RPMI8226 (cell line): ENCODE measurements at regions not wholly inside any gene's neighbourhood (a gene's known extent, or its start where the extent isn't known, plus 50 kb on each side); places are given as distances from the start of the nearest gene placed in this dataset.
"Not testable (repeated sequence)": the region's sequence is repeated elsewhere in the genome, so short reads cannot be mapped to it uniquely, and the experiment has no call there.

ENCODE experiments used
- DNase-seq: peaks from one replicate; pipeline ENCODE4 v3.0.0-alpha.2; 2015

DNA sequence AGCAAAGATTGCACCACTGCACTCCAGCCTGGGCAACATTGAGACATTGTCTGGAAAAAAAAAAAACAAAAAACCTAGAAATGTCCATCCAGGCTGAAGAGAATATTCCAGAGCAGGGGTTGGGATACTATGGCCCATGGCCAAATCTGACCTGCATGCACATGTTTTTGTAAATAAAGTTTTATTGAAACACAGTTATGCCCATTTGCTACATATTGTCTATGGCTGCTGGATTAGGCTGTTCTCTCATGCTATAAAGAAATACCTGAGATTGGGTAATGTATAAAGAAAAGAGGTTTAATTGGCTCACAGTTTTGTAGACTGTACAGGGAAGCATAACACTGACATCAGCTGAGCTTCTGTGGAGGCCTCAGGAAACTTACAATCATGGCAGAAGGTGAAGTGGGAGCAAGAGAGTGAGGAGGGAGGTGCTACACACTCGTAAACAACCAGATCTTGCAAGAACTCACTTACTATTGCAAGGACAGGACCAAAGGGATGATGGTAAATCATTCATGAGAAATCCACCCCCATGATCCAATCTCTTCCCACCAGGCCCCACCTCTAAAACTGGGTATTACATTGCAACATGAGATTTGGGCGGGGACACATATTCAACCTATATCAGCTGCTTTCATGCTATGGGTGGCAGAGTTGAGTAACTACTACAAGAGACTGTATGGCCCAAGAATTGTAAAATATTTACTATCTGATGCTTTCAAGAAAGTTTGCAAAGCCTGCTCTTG, 137.8 kb upstream of the ROPN1B start:
- not testable (repeated sequence) for DNase-seq

DNA sequence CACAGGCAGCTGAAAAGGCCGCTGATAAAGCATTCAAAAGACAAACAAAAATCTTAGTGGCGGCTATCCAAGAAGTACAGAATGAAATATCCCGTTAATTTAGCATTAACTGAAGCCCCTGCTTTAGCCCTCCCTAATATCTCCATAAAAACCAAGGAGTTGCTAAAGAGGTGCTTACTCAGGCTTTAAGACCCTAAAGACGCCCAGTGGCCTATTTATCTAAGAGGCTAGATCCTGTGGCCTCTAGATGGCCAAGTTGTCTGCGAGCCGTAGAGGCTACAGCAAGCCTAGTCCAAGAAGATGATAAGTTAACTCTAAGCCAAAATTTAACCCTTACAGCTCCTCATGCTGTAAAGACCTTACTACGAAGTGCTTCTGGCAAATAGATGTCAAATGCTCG, 133.4 kb upstream of the ROPN1B start:
- not testable (repeated sequence) for DNase-seq

DNA sequence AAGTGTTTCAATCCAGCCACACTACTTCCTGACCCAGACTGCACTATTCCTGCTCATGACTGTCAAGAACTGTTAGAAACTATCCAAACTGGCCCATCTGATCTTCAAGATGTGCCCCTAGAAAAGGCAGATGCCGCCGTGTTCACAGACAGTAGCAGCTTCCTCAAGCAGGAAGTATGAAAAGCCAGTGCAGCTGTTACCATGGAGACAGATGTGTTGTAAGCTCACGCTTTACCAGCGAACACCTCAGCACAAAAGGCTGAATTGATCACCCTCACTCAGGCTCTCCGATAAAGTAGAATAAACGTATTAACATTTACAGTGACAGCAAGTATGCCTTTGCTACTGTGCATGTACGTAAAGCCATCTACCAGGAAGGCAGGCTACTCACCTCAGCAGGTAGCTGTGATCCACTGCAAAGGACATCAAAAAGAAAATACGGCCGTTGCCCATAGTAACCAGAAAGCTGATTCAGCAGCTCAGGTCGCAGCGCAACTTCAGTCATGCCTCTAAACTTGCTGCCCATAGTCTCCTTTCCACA, 132.9 kb upstream of the ROPN1B start:
- DNase-seq = peak; percentile 78

DNA sequence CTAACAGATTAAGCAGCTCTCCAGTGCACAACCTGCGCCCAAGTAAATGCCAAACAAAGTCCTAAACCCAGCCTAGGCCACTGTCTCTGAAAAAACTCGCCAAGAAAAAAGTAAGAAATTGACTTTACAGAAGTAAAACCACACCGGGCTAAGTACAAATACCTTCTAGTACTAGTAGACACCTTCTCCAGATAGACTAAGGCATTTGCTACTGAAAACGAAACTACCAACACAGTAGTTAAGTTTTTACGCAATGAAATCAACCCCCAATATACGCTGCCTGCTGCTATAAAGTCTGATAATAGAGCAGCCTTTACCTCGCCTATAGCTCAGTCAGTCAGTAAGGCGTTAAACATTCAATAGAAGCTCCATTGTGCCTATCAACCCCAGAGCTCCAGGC, 132.2 kb upstream of the ROPN1B start:
- DNase-seq = peak; percentile 48

DNA sequence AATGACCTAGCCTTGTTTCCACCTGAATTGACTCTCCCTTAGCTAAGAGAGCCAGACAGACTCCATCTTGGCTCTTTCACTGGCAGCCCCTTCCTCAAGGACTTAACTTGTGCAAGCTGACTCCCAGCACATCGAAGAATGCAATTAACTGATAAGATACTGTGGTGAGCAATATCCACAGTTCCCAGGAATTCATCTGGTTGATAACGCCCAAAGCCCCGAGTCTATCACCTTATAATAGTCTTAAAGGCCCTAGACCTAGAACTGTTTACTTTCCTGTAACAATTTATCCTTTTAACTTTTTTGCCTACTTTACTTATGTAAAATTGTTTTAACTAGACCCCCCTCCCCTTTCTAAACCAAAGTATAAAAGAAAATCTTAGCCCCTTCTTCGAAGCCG, 130.1 kb upstream of the ROPN1B start:
- DNase-seq = not testable (repeated sequence)

DNA sequence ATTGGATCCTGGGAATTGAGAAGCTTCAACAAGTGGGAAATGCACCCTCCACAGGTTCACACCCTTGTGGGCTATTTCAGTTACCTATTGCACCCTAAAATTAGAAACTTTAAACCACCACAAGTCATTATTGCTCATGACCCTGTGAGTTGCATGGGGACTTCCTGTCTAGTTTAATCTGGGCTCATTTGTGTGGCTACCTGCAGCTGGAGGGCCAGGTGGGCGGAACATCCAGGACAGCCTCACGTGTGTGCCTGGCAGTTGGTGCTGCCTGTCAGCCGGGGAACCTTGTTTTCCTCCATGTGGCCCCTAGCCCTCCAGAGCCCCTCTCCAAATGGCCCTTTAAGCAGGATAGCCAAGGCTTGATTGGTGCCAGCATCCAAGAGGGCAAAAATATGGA, 128.5 kb upstream of the ROPN1B start:
- peak; percentile 54 for DNase-seq

DNA sequence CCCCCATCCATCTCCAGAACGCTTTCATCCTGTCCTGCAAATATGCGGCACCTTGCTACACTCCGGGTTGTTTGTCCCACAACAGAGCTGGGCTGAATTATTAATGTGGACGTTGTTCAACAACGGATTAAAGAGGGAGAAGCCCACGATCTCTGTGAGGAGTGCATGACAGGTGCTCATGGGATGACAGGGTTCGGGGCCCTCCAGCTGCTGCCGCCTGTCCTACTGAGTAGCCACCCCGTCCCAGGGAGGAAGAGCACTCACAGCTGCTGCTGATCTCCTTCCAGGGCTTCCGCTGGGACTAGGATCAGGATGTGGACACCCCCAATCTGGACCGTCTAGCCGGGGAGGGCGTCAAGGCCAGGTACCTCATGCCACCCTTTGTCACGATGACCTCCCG, 121.0 kb upstream of the ROPN1B start:
- DNase-seq = not testable (repeated sequence)

DNA sequence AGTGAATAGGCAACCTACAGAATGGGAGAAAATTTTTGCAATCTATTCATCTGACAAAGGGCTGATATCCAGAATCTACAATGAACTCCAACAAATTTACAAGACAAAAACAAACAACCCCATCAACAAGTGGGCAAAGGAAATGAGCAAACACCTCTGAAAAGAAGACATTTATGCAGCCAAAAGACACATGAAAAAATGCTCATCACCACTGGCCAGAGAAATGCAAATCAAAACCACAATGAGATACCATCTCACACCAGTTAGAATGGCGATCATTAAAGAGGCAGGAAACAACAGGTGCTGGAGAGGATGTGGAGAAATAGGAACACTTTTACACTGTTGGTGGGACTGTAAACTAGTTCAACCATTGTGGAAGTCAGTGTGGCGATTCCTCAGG, 114.0 kb upstream of the ROPN1B start:
- not testable (repeated sequence) for DNase-seq

DNA sequence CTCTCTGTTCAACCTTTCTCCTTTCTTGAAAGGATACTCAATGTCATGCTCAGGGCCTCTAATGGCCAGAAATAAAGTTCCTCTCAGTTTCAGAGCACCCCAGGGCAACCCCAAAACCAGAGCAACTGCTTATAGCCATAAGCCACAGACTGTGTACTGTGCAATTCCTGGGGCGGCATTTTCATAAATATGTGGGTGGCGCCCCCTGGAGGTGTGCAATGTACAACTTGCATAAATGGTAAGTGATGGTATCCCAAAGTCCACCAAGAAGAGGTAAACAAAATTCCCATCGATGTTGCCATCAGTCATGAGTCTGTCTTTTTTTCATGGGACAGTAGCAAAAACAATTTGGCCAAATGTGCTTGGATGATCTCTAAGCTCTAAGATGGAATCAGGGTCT, 108.4 kb upstream of the ROPN1B start:
- DNase-seq = peak; percentile 23

DNA sequence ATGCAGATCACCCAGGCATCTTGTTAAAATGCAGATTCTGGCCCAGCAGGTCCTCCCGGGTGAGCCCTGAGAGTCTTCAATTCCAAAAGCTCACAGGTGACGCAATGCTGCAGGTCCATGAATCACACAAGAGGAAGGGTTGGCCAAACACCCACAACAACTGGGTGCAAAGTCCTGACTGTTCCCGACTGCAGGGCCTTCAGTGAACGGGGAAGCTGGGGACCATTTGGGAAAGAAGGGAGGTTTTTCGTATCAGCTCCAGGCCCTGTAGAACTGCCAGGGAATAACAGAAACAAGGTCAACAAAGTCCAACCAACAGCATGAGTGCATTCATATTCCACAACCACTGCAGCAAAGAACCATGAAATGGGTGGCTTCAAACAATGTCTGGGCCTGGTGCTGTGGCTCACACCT, 106.1 kb upstream of the ROPN1B start:
- DNase-seq = not testable (repeated sequence)

DNA sequence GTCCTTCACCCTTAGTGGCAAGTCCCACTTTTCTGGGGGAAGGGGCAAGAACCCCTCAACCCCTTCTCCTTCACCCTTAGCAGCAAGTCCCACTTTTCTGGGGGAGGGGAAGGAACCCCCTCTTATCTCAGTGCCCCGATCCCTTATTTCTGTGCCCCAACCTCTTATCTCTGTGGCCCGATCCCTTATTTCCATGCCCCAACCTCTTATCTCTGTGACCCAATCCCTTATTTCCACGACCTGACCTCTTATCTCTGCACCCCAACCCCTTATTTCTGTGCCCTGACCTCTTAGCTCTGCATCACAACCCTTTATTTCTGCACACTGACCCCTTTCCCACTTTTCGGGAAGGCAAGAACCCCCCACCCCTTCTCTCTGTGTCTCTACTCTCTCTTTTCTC, 104.4 kb upstream of the ROPN1B start:
- DNase-seq = not testable (repeated sequence)

DNA sequence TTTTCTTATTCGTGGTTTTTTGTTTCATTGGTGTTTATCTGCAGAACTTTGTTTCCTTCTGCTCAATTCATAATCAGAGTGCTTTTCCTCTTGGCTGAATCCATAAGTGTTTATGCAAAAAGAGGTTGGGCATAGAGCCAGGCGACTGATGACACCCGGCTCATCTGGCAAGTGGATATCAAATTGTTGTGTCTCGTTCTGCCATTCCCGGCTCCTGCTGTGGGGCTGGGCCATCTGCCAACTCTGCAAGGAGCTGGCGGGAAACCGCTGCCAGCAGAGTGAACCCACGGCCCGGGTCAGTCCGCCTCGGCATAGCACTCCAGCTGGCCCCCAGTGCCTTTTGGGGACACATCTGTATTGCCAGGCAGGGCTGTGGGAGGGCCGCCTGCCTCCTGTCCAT, 83.0 kb upstream of the ROPN1B start:
- peak; percentile 68 for DNase-seq

DNA sequence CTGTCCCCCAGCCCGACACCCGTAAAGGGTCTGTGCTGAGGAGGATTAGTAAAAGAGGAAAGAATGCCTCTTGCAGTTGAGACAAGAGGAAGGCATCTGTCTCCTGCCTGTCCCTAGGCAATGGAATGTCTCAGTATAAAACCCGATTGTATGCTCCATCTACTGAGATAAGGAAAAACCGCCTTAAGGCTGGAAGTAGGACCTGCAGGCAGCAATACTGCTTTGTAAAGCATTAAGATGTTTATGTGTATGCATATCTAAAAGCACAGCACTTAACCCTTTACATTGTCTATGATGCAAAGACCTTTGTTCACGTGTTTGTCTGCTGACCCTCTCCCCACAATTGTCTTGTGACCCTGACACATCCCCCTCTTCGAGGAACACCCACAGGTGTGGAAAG, 69.8 kb upstream of the ROPN1B start:
- not testable (repeated sequence) for DNase-seq

DNA sequence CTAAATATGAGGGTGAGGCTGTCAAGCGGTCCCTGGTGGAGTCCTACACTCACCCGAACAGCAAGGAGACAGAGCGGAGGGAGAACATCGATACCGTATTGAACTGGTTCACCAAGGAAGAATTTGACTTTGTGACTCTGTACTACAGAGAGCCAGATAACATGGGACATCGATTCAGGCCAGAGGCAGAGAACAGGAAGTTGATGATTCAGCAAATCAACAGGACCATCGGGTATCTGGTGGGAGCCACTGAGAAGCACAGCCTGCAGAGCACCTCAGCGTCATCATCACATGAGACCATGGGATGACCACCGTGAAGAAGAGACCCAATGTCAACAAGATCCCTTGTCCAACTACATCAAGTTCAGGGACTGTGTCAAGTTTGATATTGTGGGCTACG, 67.5 kb upstream of the ROPN1B start:
- DNase-seq = not testable (repeated sequence)

DNA sequence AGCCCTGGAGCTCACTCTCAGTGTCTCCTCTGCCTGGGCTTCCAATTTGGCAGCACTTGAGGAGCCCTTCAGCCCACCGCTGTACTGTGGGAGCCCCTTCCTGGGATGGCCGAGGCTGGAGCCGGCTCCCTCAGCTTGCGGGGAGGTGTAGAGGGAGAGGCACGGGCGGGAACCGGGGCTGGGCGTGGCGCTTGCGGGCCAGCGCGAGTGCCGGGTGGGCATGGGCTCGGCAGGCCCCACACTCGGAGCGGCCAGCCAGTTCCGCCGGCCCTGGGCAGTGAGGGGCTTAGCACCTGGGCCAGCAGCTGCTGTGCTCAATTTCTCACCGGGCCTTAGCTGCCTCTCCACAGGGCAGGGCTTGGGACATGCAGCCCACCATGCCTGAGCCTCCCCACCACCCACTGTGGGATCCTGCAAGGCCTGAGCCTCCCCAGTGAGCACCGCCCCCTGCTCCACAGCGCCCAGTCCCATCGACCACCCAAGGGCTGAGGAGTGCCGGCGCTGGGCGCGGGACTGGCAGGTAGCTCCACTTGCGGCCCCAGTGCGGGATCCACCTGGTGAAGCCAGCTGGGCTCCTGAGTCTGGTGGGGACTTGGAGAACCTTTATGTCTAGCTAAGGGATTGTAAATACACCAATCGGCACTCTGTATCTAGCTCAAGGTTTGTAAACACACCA, 65.1 kb upstream of the ROPN1B start:
- DNase-seq = not testable (repeated sequence)

DNA sequence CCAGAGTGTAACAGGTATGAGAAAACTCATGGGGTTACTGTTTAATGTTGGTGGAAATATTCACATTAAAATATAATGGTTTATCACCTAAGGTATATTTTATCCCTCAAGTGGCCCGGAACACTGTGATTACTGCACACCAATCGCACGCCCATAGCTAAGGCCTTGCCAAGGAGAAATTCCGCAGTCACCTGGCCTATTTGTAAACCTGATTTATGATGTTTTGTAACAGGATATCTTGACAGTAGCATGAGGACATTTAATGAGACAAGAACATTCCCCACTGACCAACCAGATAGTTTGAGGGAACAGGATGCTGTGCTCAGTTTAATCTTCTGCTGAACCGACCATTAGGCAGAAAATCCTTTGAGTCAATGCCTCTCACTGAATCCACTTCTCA, 61.7 kb upstream of the ROPN1B start:
- DNase-seq = not testable (repeated sequence)

DNA sequence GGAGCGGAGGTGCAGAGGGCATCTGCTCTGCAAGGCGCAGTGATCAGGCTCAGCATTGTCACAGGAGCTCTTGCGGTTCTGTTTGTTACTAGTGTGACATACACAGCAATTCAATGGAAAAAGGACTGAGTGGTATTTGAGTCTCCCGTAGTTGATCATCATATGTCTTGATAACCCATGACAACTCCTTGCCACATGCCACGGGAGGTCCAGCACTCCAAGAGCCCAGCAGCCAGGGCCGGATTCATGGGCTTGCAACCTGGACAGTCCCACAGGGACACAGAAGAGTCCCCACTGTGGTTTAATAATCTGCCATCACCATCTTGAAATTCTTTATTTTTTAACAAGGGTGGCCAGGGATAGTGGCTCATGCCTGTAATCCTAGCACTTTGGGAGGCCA, 58.1 kb upstream of the ROPN1B start:
- not testable (repeated sequence) for DNase-seq

DNA sequence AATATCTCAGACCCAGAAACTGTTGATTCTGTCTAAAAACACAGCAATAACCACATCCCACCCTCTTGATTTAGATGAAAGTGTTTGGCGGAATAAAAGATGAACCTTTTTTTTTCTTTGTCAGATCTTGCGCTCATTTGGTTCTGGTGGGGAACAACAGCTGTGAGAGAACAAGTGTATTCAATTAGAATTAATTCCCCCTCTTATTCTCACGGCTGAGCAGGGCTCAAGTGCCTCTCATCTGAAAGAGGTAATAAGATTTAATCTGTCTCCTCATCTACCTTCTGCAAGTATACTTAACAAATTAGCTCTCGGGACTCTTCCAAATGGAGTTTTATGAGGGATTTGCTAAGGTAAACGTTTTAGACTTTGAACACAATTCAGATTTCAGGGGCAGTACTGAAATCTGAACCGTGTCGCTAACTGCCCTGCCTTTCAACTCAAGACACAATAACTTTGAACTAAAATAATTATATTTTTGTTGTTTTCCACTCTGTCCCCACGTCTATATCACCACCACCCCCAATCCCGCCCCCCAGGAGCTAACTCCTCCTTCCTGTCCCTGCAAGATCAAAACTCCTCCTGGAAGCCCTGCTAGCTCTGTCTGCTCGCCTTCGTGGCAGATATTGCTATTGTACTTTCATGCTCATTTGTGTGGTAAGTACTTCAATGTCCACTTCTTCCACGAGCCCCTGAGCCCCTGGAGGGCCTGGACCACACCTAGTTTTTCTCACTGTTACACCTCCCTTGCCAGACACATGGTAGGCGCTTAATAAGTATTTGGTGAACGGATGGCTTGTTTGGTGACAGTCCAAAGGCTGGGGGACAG, 54.2 kb upstream of the ROPN1B start:
- DNase-seq = peak; percentile 6

DNA sequence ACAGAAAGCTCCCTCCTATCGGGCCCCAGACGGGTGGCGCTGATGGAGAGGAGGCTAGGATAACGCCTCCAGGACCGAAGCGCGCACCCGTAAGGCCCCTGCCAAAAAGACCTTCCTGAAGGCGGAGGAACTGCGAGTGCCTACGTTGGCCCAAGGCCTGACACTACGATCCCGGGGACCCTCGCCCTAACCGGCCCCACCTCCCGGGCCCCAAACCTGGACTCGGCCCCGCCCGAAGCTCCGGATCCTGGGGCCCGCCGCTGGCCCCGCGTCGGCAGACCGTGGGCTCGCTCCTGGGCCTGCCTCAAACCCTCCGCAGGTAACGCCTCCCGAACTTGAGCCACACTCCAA, 53.6 kb upstream of the ROPN1B start:
- peak; percentile 27 for DNase-seq

DNA sequence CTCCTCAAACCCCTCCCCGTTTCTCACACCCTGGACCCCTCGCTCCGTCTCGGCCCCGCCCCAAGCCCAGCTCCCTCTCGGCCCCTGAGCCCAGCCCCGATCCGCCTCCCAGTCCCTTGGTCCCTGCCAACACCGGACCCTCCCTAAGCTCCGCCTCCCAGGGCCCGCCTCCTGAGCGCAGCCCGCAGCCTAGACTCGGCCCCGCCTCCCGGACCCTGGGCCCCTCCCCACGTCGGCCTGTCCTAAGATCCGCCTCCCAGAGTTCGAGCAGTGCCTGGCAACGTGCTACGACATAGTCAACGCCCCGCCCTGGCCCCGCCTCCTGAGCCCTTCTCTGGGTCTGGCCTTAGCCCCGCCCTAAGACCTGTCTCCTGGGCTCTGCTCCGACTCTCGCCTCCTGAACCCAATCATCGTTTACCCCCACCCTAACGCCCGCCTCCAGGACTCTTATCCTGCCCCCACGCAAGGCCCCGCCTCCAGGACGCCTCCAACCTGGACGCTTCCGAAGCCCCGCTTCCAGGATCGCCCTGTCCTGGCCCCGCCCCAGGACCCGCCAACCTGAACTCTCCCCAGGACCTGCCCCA, 53.1 kb upstream of the ROPN1B start:
- peak; percentile 98 for DNase-seq

DNA sequence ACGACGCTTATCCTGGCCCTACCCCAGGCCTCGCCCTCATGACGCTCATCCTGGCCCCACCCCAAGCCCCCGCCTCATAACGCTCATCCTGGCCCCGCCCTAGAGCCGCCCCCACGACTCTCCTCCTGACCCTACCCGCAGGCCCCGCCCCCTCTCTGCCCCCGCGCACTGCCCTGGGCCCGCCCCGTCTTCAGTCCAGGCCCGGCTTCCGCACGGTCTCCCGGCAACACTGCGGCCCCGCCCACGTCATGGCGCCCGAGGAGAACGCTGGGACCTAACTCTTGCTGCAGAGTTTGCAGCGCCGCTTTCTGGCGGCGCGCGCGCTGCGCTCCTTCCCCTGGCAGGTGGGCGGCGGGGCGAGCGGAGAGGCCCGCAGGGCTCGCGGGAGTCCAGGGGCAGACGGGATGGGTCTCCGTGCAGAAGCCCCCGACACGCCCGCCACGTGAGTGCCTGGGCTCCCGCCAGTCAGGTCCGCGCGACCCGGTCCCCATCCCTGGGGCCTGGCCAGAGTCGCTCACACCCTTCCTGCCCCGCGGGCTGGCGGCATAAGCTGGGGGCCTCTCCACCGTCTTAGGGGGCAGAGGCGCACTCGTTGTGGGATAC, 52.5 kb upstream of the ROPN1B start:
- DNase-seq = peak; percentile 95

DNA sequence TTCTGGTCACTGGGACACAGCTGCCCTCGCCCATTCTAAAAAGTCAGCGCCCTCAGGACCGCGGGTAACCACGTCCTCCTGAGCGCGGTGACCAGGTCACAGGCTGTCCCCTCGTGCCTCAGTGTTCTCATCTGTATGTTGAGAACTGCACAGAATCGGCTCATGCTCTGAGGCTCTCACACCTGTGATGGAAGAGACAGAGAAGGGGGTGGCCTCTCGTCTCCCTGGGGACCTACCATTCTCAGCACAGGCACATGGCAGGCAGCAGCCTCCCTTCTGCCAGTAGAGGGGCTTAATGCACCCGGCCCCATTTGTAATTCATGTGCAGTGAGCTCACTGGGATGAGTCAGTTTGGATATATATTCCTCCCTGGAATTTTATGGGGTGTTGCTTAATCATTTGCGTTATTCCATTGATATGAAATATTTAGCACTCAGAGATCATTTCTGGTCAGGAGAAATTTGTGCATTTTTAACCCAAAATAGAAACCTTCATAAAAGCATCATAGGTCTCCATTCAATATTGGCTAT, 51.9 kb upstream of the ROPN1B start:
- DNase-seq = peak; percentile 37
